HCT116 (cell line): ENCODE measurements at regions not wholly inside any gene's neighbourhood (a gene's known extent, or its start where the extent isn't known, plus 50 kb on each side); places are given as distances from the start of the nearest gene placed in this dataset.

Source experiments
- ATAC-seq: fragments of 200-7000 bp; cut with Tn5 transposase; 2 replicates; pipeline ENCODE4 v1.9.1; 2020; ENCODE audit warnings: mild to moderate bottlenecking, moderate library complexity
- BruUV-seq: library from RNA; stranded (reverse); fragments of 400-500 nt; replicated peaks from 2 replicates; lab custom pipeline; 2021; lab: Mats Ljungman, UMichigan
- CTCF ChIA-PET: fragments of 300-600 bp; sonication (Branson Sonifier 250); formaldehyde crosslinking; loops from one replicate; lab custom pipeline; 2021; ENCODE audit warnings: antibody characterized with exemption; lab: Charles Lee
- POLR2A ChIA-PET: fragments of 300-600, 350-600 bp; sonication (Branson Sonifier 250); formaldehyde crosslinking; loops from one replicate; lab custom pipeline; 2021; ENCODE audit warnings: antibody characterized with exemption; lab: Charles Lee
- RAD21 ChIA-PET, 2 experiments: fragments of 300-600 bp; sonication (Branson Sonifier 250); formaldehyde crosslinking; loops; one replicate each; lab custom pipeline; 2023; ENCODE audit warnings: low total read pairs in 2 of 2; ENCODE audit not compliant: uncharacterized antibody in 2 of 2, unreplicated experiment in 2 of 2, low non-redundant PET in 1 of 2; lab: Charles Lee
- DNase-seq: peaks from one replicate; pipeline ENCODE4 v3.0.0-alpha.2; 2010; ENCODE audit warnings: low read depth, low spot score
- H2AFZ ChIP-seq: fragments of 200-600 bp; shearing (Covaris generic), sonication (generic); 2 replicates; pipeline ENCODE4 v1.6.1; 2017; ENCODE audit warnings: low read depth, mixed run types, mixed read lengths, antibody characterized with exemption, low read length; ENCODE audit not compliant: poor library complexity, severe bottlenecking
- H3K27ac ChIP-seq: 2 replicates; pipeline ENCODE4 v1.5.1; 2012; ENCODE audit warnings: low read depth, low read length
- H3K27me3 ChIP-seq: fragments of 200-600 bp; sonication (generic); 2 replicates; pipeline ENCODE4 v1.6.1; 2016; ENCODE audit warnings: mixed run types, low read length, mixed read lengths; ENCODE audit not compliant: insufficient read depth
- H3K36me3 ChIP-seq, 2 experiments: fragments of 200-500 bp in 1 of 2; fragments of 200-600 bp in 1 of 2; sonication (Bioruptor generic) in 1 of 2; sonication (generic) in 1 of 2; 2 replicates each; pipeline versions ENCODE4 v1.5.1 to v1.6.1; 2014 to 2016; ENCODE audit warnings: low read length in 2 of 2, inconsistent platforms in 1 of 2, mixed read lengths in 1 of 2, mixed run types in 1 of 2; ENCODE audit not compliant: insufficient read depth in 2 of 2, control insufficient read depth in 1 of 2
- H3K4me1 ChIP-seq, 2 experiments: fragments of 200-600 bp in 1 of 2; sonication (generic) in 1 of 2; 2 replicates each; pipeline versions ENCODE4 v1.5.1 to v1.6.1; 2012 to 2017; ENCODE audit warnings: low read length in 2 of 2, inconsistent platforms in 1 of 2, mild to moderate bottlenecking in 1 of 2, mixed read lengths in 1 of 2, mixed run types in 1 of 2, moderate library complexity in 1 of 2; ENCODE audit not compliant: insufficient read depth in 2 of 2, control insufficient read depth in 1 of 2
- H3K4me2 ChIP-seq: fragments of 200-600 bp; sonication (generic); 2 replicates; pipeline ENCODE4 v1.6.1; 2017; ENCODE audit warnings: mixed run types, low read length, mixed read lengths
- H3K4me3 ChIP-seq, 2 experiments: fragments of 200-600 bp in 1 of 2; sonication (generic) in 1 of 2; replicated peaks in 1 of 2; 2 replicates each; pipeline ENCODE4 v1.5.1; 2011 to 2016; ENCODE audit warnings: low read length in 2 of 2, control low read depth in 1 of 2, low read depth in 1 of 2, mild to moderate bottlenecking in 1 of 2, mixed read lengths in 1 of 2, mixed run types in 1 of 2
- H3K79me2 ChIP-seq: fragments of 200-600 bp; sonication (generic); 2 replicates; pipeline ENCODE4 v1.6.1; 2017; ENCODE audit warnings: mild to moderate bottlenecking, mixed run types, low read length, moderate library complexity, mixed read lengths; ENCODE audit not compliant: insufficient read depth
- H3K9ac ChIP-seq: fragments of 200-600 bp; sonication (generic); 2 replicates; pipeline ENCODE4 v1.6.1; 2016; ENCODE audit warnings: low read length, mixed read lengths
- H3K9me2 ChIP-seq: fragments of 200-600 bp; sonication (generic), shearing (Covaris generic); 2 replicates; pipeline ENCODE4 v1.6.1; 2017; ENCODE audit warnings: mixed run types, mild to moderate bottlenecking, moderate library complexity; ENCODE audit not compliant: insufficient read depth
- H3K9me3 ChIP-seq, 2 experiments: fragments of 200-500 bp in 1 of 2; fragments of 200-600 bp in 1 of 2; sonication (Bioruptor generic) in 1 of 2; sonication (generic) in 1 of 2; 2 replicates each; pipeline ENCODE4 v1.6.1; 2014 to 2017; ENCODE audit warnings: low read length in 2 of 2, mixed read lengths in 2 of 2, inconsistent platforms in 1 of 2, low read depth in 1 of 2, mild to moderate bottlenecking in 1 of 2, mixed run types in 1 of 2, moderate library complexity in 1 of 2; ENCODE audit not compliant: control insufficient read depth in 1 of 2, insufficient read depth in 1 of 2
- H4K20me1 ChIP-seq: fragments of 200-600 bp; sonication (generic), shearing (Covaris generic); 2 replicates; pipeline ENCODE4 v1.6.1; 2017; ENCODE audit warnings: mixed run types, mild to moderate bottlenecking, moderate library complexity; ENCODE audit not compliant: insufficient read depth
- CBX3 ChIP-seq: IDR thresholded peaks from 2 replicates; pipeline ENCODE4 v1.6.1; 2012; ENCODE audit warnings: low read depth
- EGR1 ChIP-seq: IDR thresholded peaks from 2 replicates; pipeline ENCODE4 v1.6.1; 2012; ENCODE audit warnings: low read depth
- EZH2phosphoT487 ChIP-seq: fragments of 200-600 bp; IDR thresholded peaks from 2 replicates; pipeline ENCODE4 v1.6.1; 2018; ENCODE audit warnings: antibody characterized with exemption, borderline replicate concordance
- FOSL1 ChIP-seq: IDR thresholded peaks from 2 replicates; pipeline ENCODE4 v1.6.1; 2012; ENCODE audit warnings: low read depth
- JUND ChIP-seq: IDR thresholded peaks from 2 replicates; pipeline ENCODE4 v1.6.1; 2012
- POLR2A ChIP-seq: IDR thresholded peaks from 2 replicates; pipeline ENCODE4 v1.7.0; 2011; ENCODE audit warnings: borderline replicate concordance; ENCODE audit not compliant: insufficient read depth, insufficient read length; ENCODE audit errors: extremely low read depth
- SP1 ChIP-seq: IDR thresholded peaks from 2 replicates; pipeline ENCODE4 v1.6.1; 2012; ENCODE audit warnings: low read depth
- TCF7L2 ChIP-seq: IDR thresholded peaks from 2 replicates; pipeline ENCODE4 v1.7.0; 2011; ENCODE audit warnings: borderline replicate concordance, inconsistent platforms; ENCODE audit not compliant: insufficient read depth, insufficient read length; ENCODE audit errors: extremely low read depth
- ZFX ChIP-seq: fragments of 450-650 bp; IDR thresholded peaks from 2 replicates; pipeline ENCODE4 v1.6.1; 2017
- ZNF274 ChIP-seq: fragments of 200-500 bp; sonication (Bioruptor generic); IDR thresholded peaks from 2 replicates; pipeline ENCODE4 v1.6.1; 2014; ENCODE audit warnings: mild to moderate bottlenecking, low read depth, low read length, inconsistent platforms
- intact Hi-C: fragments of 100-400 bp; cut with micrococcal nuclease; formaldehyde crosslinking; loops from 2 replicates; pipeline ENCODE4 v1.10.0; 2022
- TF ChIP-seq, protein P1 (sequence below): IDR thresholded peaks from 2 replicates; pipeline ENCODE4 v1.6.1; 2011; ENCODE audit warnings: mild to moderate bottlenecking, low read length, moderate library complexity; ENCODE audit not compliant: insufficient replicate concordance; ENCODE audit errors: extremely low read depth
- TF ChIP-seq, protein P2 (sequence below): IDR thresholded peaks from 2 replicates; pipeline ENCODE4 v1.6.1; 2012
- TF ChIP-seq, protein P3 (sequence below): IDR thresholded peaks from 2 replicates; pipeline ENCODE4 v1.6.1; 2012
- TF ChIP-seq, protein P4 (sequence below): IDR thresholded peaks from 2 replicates; pipeline ENCODE4 v1.6.1; 2012; ENCODE audit warnings: low read depth

DNA sequence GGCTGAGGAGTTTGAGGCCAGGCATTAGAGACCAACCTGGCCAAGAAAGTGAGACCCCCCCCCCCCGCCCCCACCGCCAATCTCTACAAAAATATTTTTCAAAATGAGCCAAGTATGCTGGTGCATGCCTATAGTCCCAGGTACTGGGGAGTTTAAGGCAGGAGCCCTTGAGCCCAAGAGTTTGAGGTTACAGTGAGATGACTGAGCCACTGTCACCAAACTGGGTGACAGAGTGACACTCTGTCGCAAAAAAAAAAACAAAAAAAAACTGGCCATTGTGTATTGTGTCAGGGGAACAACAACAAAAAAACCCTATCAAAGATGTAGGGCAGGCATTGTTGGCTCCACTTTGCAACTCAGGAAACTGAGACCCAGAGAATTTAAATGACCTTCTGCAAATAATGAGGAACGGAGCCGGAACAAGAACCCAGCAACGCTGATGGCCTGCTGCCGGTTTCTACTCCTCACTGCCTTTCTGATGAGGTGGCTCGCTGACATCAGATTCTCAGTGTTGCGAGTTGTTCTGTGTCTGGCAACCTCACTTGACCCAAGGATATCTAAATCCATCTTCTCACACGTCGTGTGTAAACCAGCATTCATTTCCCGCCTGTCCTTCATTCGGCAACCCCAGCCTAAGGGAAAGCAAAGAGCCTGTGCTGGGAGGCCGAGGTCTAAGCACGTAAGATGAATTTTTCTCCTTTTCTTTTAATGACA, 195.2 kb upstream of the CRY1 start:
- ChIA-PET CTCF (no interaction called here), RAD21 (no interaction called here), POLR2A (no interaction called here)
- no TSS peak for BruUV-seq
- Histone ChIP-seq H3K9me2 (no peaks in the 10 kb centered on the region), H4K20me1 (no peaks in the 10 kb centered on the region), H3K4me3 (no peak overlapping the region), H3K9me3 (no peaks in the 10 kb centered on the region), H3K27me3 (no peaks in the 10 kb centered on the region), H3K79me2 (no peaks in the 10 kb centered on the region), H2AFZ (no peak overlapping the region), H3K4me2 (no peak overlapping the region), H3K4me1 (no peaks in the 10 kb centered on the region), H3K27ac (no peak overlapping the region), H3K36me3 (no peaks in the 10 kb centered on the region), H3K9ac (no peak overlapping the region)
- TF ChIP-seq ZNF274 (no peak), TCF7L2 (no peak), POLR2A (no peak)
- TF ChIP-seq, protein P1, sequence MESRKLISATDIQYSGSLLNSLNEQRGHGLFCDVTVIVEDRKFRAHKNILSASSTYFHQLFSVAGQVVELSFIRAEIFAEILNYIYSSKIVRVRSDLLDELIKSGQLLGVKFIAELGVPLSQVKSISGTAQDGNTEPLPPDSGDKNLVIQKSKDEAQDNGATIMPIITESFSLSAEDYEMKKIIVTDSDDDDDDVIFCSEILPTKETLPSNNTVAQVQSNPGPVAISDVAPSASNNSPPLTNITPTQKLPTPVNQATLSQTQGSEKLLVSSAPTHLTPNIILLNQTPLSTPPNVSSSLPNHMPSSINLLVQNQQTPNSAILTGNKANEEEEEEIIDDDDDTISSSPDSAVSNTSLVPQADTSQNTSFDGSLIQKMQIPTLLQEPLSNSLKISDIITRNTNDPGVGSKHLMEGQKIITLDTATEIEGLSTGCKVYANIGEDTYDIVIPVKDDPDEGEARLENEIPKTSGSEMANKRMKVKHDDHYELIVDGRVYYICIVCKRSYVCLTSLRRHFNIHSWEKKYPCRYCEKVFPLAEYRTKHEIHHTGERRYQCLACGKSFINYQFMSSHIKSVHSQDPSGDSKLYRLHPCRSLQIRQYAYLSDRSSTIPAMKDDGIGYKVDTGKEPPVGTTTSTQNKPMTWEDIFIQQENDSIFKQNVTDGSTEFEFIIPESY = no peak
- DNase-seq (no peak), ATAC-seq (no peak)
- intact Hi-C loops = no loop called here

DNA sequence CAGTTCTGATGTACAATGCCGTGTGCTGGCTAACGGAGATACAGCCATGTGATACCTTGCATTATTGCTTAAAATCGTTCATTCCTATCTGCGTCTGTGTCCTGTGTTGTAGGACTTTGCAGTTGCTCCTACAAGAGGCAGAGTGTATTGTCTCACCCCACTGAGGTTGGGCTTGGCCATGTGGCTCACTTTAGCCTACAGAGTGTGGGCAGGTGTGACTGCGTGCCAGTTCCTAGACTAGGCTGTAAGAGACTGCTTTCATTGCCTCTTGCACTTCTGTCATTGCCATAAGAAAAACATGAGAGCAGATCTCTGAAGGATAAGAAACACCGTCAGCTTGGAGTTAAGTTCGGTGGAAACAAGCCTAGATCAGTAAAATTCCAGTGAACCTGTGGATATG, 197.7 kb upstream of the CRY1 start:
- BruUV-seq = no TSS peak
- DNase-seq (no peak), ATAC-seq (no peak)
- no peak overlapping the region for H3K9ac ChIP-seq
- H3K4me3 ChIP-seq = no peak overlapping the region
- no peaks in the 10 kb centered on the region for H3K79me2 ChIP-seq
- no peaks in the 10 kb centered on the region for H3K36me3 ChIP-seq
- H2AFZ ChIP-seq = no peak overlapping the region
- RAD21 ChIA-PET = no interaction called here
- H3K27me3 ChIP-seq = no peaks in the 10 kb centered on the region
- CTCF ChIA-PET = no interaction called here
- H3K4me1 ChIP-seq = peaks cover 0 to 5% of the 10 kb centered on the region in 2 experiments; a peak in 2 of 4 replicates
- H3K9me3 ChIP-seq = no peaks in the 10 kb centered on the region
- H3K4me2 ChIP-seq = no peak overlapping the region
- intact Hi-C loops = no loop called here
- H3K9me2 ChIP-seq = no peaks in the 10 kb centered on the region
- POLR2A ChIA-PET = no interaction called here
- H3K27ac ChIP-seq = no peak overlapping the region
- no peaks in the 10 kb centered on the region for H4K20me1 ChIP-seq
- TF ChIP-seq FOSL1 (no peak), ZFX (no peak), SP1 (no peak), CBX3 (no peak), ZNF274 (no peak), TCF7L2 (no peak), JUND (no peak), EZH2phosphoT487 (no peak), POLR2A (no peak), EGR1 (no peak)
- TF ChIP-seq, protein P2, sequence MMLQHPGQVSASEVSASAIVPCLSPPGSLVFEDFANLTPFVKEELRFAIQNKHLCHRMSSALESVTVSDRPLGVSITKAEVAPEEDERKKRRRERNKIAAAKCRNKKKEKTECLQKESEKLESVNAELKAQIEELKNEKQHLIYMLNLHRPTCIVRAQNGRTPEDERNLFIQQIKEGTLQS = no peak
- TF ChIP-seq, protein P3, sequence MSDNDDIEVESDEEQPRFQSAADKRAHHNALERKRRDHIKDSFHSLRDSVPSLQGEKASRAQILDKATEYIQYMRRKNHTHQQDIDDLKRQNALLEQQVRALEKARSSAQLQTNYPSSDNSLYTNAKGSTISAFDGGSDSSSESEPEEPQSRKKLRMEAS = no peak
- TF ChIP-seq, protein P4, sequence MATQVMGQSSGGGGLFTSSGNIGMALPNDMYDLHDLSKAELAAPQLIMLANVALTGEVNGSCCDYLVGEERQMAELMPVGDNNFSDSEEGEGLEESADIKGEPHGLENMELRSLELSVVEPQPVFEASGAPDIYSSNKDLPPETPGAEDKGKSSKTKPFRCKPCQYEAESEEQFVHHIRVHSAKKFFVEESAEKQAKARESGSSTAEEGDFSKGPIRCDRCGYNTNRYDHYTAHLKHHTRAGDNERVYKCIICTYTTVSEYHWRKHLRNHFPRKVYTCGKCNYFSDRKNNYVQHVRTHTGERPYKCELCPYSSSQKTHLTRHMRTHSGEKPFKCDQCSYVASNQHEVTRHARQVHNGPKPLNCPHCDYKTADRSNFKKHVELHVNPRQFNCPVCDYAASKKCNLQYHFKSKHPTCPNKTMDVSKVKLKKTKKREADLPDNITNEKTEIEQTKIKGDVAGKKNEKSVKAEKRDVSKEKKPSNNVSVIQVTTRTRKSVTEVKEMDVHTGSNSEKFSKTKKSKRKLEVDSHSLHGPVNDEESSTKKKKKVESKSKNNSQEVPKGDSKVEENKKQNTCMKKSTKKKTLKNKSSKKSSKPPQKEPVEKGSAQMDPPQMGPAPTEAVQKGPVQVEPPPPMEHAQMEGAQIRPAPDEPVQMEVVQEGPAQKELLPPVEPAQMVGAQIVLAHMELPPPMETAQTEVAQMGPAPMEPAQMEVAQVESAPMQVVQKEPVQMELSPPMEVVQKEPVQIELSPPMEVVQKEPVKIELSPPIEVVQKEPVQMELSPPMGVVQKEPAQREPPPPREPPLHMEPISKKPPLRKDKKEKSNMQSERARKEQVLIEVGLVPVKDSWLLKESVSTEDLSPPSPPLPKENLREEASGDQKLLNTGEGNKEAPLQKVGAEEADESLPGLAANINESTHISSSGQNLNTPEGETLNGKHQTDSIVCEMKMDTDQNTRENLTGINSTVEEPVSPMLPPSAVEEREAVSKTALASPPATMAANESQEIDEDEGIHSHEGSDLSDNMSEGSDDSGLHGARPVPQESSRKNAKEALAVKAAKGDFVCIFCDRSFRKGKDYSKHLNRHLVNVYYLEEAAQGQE = no peak
